ENCODE measurements at regions not wholly inside any gene's neighbourhood (a gene's known extent, or its start where the extent isn't known, plus 50 kb on each side); places are given as distances from the start of the nearest gene placed in this dataset.

GRCh38 chrX:22629105-22629725, 356.5 kb downstream of the CBLL2 start:
- H3K36me3 ChIP-seq (ENCODE audit: control insufficient read depth in 2 of 2, insufficient read depth in 2 of 2, low read length in 2 of 2), result no peaks in the 10 kb centered on the region
- H3K27me3 ChIP-seq (ENCODE audit: control insufficient read depth in 2 of 2, insufficient read depth in 2 of 2, low read length in 2 of 2), result no peaks in the 10 kb centered on the region
- H3K27ac ChIP-seq (ENCODE audit: low read depth in 2 of 2, low read length in 2 of 2), result no peak overlapping the region
- H3K9ac ChIP-seq (ENCODE audit: low read depth in 1 of 2, low read length in 2 of 2), result no peak overlapping the region
- no peaks in the 10 kb centered on the region for H3K4me1 ChIP-seq (ENCODE audit: control insufficient read depth in 2 of 2, insufficient read depth in 2 of 2, low read length in 2 of 2)
- H3K4me3 ChIP-seq (ENCODE audit: low read length in 2 of 2), result no peak overlapping the region
- no peaks in the 10 kb centered on the region for H3K9me3 ChIP-seq (ENCODE audit: control insufficient read depth in 2 of 2, low read length in 2 of 2)

GRCh38 chrX:22634083-22634482, 361.4 kb downstream of the CBLL2 start:
- Histone ChIP-seq H3K9me3 (ENCODE audit: control insufficient read depth in 2 of 2, low read length in 2 of 2) (no peaks in the 10 kb centered on the region), H3K4me3 (ENCODE audit: low read length in 2 of 2) (no peak overlapping the region), H3K9ac (ENCODE audit: low read depth in 1 of 2, low read length in 2 of 2) (no peak overlapping the region), H3K27me3 (ENCODE audit: control insufficient read depth in 2 of 2, insufficient read depth in 2 of 2, low read length in 2 of 2) (no peaks in the 10 kb centered on the region), H3K36me3 (ENCODE audit: control insufficient read depth in 2 of 2, insufficient read depth in 2 of 2, low read length in 2 of 2) (no peaks in the 10 kb centered on the region), H3K4me1 (ENCODE audit: control insufficient read depth in 2 of 2, insufficient read depth in 2 of 2, low read length in 2 of 2) (no peaks in the 10 kb centered on the region), H3K27ac (ENCODE audit: low read depth in 2 of 2, low read length in 2 of 2) (no peak overlapping the region)

GRCh38 chrX:22634751-22635150, 362.0 kb downstream of the CBLL2 start:
- Histone ChIP-seq H3K27me3 (ENCODE audit: control insufficient read depth in 2 of 2, insufficient read depth in 2 of 2, low read length in 2 of 2) (no peaks in the 10 kb centered on the region), H3K9me3 (ENCODE audit: control insufficient read depth in 2 of 2, low read length in 2 of 2) (no peaks in the 10 kb centered on the region), H3K4me3 (ENCODE audit: low read length in 2 of 2) (no peak overlapping the region), H3K27ac (ENCODE audit: low read depth in 2 of 2, low read length in 2 of 2) (no peak overlapping the region), H3K9ac (ENCODE audit: low read depth in 1 of 2, low read length in 2 of 2) (no peak overlapping the region), H3K4me1 (ENCODE audit: control insufficient read depth in 2 of 2, insufficient read depth in 2 of 2, low read length in 2 of 2) (no peaks in the 10 kb centered on the region), H3K36me3 (ENCODE audit: control insufficient read depth in 2 of 2, insufficient read depth in 2 of 2, low read length in 2 of 2) (no peaks in the 10 kb centered on the region)

- Histone ChIP-seq H3K9me3 (ENCODE audit: control insufficient read depth in 2 of 2, low read length in 2 of 2) (no peaks in the 10 kb centered on the region), H3K36me3 (ENCODE audit: control insufficient read depth in 2 of 2, insufficient read depth in 2 of 2, low read length in 2 of 2) (no peaks in the 10 kb centered on the region), H3K4me1 (ENCODE audit: control insufficient read depth in 2 of 2, insufficient read depth in 2 of 2, low read length in 2 of 2) (no peaks in the 10 kb centered on the region), H3K4me3 (ENCODE audit: low read length in 2 of 2) (no peak overlapping the region), H3K9ac (ENCODE audit: low read depth in 1 of 2, low read length in 2 of 2) (no peak overlapping the region), H3K27ac (ENCODE audit: low read depth in 2 of 2, low read length in 2 of 2) (no peak overlapping the region), H3K27me3 (ENCODE audit: control insufficient read depth in 2 of 2, insufficient read depth in 2 of 2, low read length in 2 of 2) (no peaks in the 10 kb centered on the region)
These were observed 351.5 kb upstream of the DDX53 start for GRCh38 chrX:22648281-22648680.

- Histone ChIP-seq H3K27ac (ENCODE audit: low read depth in 2 of 2, low read length in 2 of 2) (no peak overlapping the region), H3K9me3 (ENCODE audit: control insufficient read depth in 2 of 2, low read length in 2 of 2) (no peaks in the 10 kb centered on the region), H3K9ac (ENCODE audit: low read depth in 1 of 2, low read length in 2 of 2) (no peak overlapping the region), H3K4me3 (ENCODE audit: low read length in 2 of 2) (no peak overlapping the region), H3K36me3 (ENCODE audit: control insufficient read depth in 2 of 2, insufficient read depth in 2 of 2, low read length in 2 of 2) (no peaks in the 10 kb centered on the region), H3K27me3 (ENCODE audit: control insufficient read depth in 2 of 2, insufficient read depth in 2 of 2, low read length in 2 of 2) (no peaks in the 10 kb centered on the region), H3K4me1 (ENCODE audit: control insufficient read depth in 2 of 2, insufficient read depth in 2 of 2, low read length in 2 of 2) (no peaks in the 10 kb centered on the region)
These were observed 349.1 kb upstream of the DDX53 start for GRCh38 chrX:22650691-22651090.

GRCh38 chrX:22652596-22652995, 347.2 kb upstream of the DDX53 start:
- H3K27me3 ChIP-seq (ENCODE audit: control insufficient read depth in 2 of 2, insufficient read depth in 2 of 2, low read length in 2 of 2), result no peaks in the 10 kb centered on the region
- H3K4me3 ChIP-seq (ENCODE audit: low read length in 2 of 2), result no peak overlapping the region

GRCh38 chrX:22660756-22661155, 339.0 kb upstream of the DDX53 start:
- Histone ChIP-seq H3K4me1 (ENCODE audit: control insufficient read depth in 2 of 2, insufficient read depth in 2 of 2, low read length in 2 of 2) (no peaks in the 10 kb centered on the region), H3K27me3 (ENCODE audit: control insufficient read depth in 2 of 2, insufficient read depth in 2 of 2, low read length in 2 of 2) (peaks cover 0 to 2% of the 10 kb centered on the region in 2 donors), H3K36me3 (ENCODE audit: control insufficient read depth in 2 of 2, insufficient read depth in 2 of 2, low read length in 2 of 2) (no peaks in the 10 kb centered on the region), H3K27ac (ENCODE audit: low read depth in 2 of 2, low read length in 2 of 2) (no peak overlapping the region), H3K4me3 (ENCODE audit: low read length in 2 of 2) (no peak overlapping the region), H3K9me3 (ENCODE audit: control insufficient read depth in 2 of 2, low read length in 2 of 2) (no peaks in the 10 kb centered on the region), H3K9ac (ENCODE audit: low read depth in 1 of 2, low read length in 2 of 2) (no peak overlapping the region)

More at GRCh38 chrX:22652596-22652995, 347.2 kb upstream of the DDX53 start:
- no peak overlapping the region for H3K9ac ChIP-seq (ENCODE audit: low read depth in 1 of 2, low read length in 2 of 2)
- no peaks in the 10 kb centered on the region for H3K36me3 ChIP-seq (ENCODE audit: control insufficient read depth in 2 of 2, insufficient read depth in 2 of 2, low read length in 2 of 2)
- no peak overlapping the region for H3K27ac ChIP-seq (ENCODE audit: low read depth in 2 of 2, low read length in 2 of 2)
- no peaks in the 10 kb centered on the region for H3K9me3 ChIP-seq (ENCODE audit: control insufficient read depth in 2 of 2, low read length in 2 of 2)
- H3K4me1 ChIP-seq (ENCODE audit: control insufficient read depth in 2 of 2, insufficient read depth in 2 of 2, low read length in 2 of 2), result no peaks in the 10 kb centered on the region

- H3K9me3 ChIP-seq (ENCODE audit: control insufficient read depth in 2 of 2, low read length in 2 of 2), result no peaks in the 10 kb centered on the region
- H3K9ac ChIP-seq (ENCODE audit: low read depth in 1 of 2, low read length in 2 of 2), result no peak overlapping the region
- H3K4me3 ChIP-seq (ENCODE audit: low read length in 2 of 2), result no peak overlapping the region
These were observed 337.0 kb upstream of the DDX53 start for GRCh38 chrX:22662776-22663175.

GRCh38 chrX:22664826-22665225, 334.9 kb upstream of the DDX53 start:
- Histone ChIP-seq H3K36me3 (ENCODE audit: control insufficient read depth in 2 of 2, insufficient read depth in 2 of 2, low read length in 2 of 2) (no peaks in the 10 kb centered on the region), H3K27ac (ENCODE audit: low read depth in 2 of 2, low read length in 2 of 2) (no peak overlapping the region), H3K9me3 (ENCODE audit: control insufficient read depth in 2 of 2, low read length in 2 of 2) (no peaks in the 10 kb centered on the region), H3K27me3 (ENCODE audit: control insufficient read depth in 2 of 2, insufficient read depth in 2 of 2, low read length in 2 of 2) (peaks cover 0 to 2% of the 10 kb centered on the region in 2 donors), H3K9ac (ENCODE audit: low read depth in 1 of 2, low read length in 2 of 2) (no peak overlapping the region), H3K4me3 (ENCODE audit: low read length in 2 of 2) (no peak overlapping the region), H3K4me1 (ENCODE audit: control insufficient read depth in 2 of 2, insufficient read depth in 2 of 2, low read length in 2 of 2) (no peaks in the 10 kb centered on the region)

More at GRCh38 chrX:22662776-22663175, 337.0 kb upstream of the DDX53 start:
- Histone ChIP-seq H3K36me3 (ENCODE audit: control insufficient read depth in 2 of 2, insufficient read depth in 2 of 2, low read length in 2 of 2) (no peaks in the 10 kb centered on the region), H3K27me3 (ENCODE audit: control insufficient read depth in 2 of 2, insufficient read depth in 2 of 2, low read length in 2 of 2) (peaks cover 0 to 2% of the 10 kb centered on the region in 2 donors), H3K27ac (ENCODE audit: low read depth in 2 of 2, low read length in 2 of 2) (no peak overlapping the region), H3K4me1 (ENCODE audit: control insufficient read depth in 2 of 2, insufficient read depth in 2 of 2, low read length in 2 of 2) (no peaks in the 10 kb centered on the region)

- peaks cover 0 to 2% of the 10 kb centered on the region in 2 donors for H3K27me3 ChIP-seq (ENCODE audit: control insufficient read depth in 2 of 2, insufficient read depth in 2 of 2, low read length in 2 of 2)
- H3K9ac ChIP-seq (ENCODE audit: low read depth in 1 of 2, low read length in 2 of 2), result no peak overlapping the region
- no peak overlapping the region for H3K27ac ChIP-seq (ENCODE audit: low read depth in 2 of 2, low read length in 2 of 2)
- H3K4me1 ChIP-seq (ENCODE audit: control insufficient read depth in 2 of 2, insufficient read depth in 2 of 2, low read length in 2 of 2), result no peaks in the 10 kb centered on the region
- no peak overlapping the region for H3K4me3 ChIP-seq (ENCODE audit: low read length in 2 of 2)
- H3K9me3 ChIP-seq (ENCODE audit: control insufficient read depth in 2 of 2, low read length in 2 of 2), result no peaks in the 10 kb centered on the region
- H3K36me3 ChIP-seq (ENCODE audit: control insufficient read depth in 2 of 2, insufficient read depth in 2 of 2, low read length in 2 of 2), result no peaks in the 10 kb centered on the region
These were observed 333.9 kb upstream of the DDX53 start for GRCh38 chrX:22665818-22666217.

All from mucosa of rectum (tissue), 2 donors.